ENCODE measurements at regions not wholly inside any gene's neighbourhood (a gene's known extent, or its start where the extent isn't known, plus 50 kb on each side); places are given as distances from the start of the nearest gene placed in this dataset.

DNA sequence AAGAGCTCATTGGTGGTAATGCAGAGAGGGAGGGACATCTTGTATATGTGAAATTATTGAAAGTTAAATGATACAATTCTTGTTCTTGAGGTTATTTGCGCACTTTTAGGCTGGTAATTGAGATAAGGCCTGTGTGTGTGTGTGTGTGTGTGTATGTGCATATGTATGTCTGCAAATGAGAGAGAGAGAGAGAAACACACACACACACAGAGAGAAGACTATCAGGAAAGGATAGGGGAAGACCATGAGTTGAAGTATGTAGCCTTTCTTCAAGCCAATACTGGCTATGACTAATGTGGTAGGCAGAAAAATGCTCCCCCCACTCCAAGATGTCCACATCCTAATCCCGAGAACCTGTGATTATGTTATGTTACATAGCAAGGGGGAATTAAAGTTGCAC is 52.7 kb upstream of the DCD start:
- no peak for TF ChIP-seq POLR2A (IDR thresholded peaks at IDR 0.05)
- TF ChIP-seq, protein P1, sequence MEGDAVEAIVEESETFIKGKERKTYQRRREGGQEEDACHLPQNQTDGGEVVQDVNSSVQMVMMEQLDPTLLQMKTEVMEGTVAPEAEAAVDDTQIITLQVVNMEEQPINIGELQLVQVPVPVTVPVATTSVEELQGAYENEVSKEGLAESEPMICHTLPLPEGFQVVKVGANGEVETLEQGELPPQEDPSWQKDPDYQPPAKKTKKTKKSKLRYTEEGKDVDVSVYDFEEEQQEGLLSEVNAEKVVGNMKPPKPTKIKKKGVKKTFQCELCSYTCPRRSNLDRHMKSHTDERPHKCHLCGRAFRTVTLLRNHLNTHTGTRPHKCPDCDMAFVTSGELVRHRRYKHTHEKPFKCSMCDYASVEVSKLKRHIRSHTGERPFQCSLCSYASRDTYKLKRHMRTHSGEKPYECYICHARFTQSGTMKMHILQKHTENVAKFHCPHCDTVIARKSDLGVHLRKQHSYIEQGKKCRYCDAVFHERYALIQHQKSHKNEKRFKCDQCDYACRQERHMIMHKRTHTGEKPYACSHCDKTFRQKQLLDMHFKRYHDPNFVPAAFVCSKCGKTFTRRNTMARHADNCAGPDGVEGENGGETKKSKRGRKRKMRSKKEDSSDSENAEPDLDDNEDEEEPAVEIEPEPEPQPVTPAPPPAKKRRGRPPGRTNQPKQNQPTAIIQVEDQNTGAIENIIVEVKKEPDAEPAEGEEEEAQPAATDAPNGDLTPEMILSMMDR (IDR thresholded peaks at IDR 0.05): no peak
